Fibroblast of skin of right biceps (primary cell): ENCODE measurements at regions not wholly inside any gene's neighbourhood (a gene's known extent, or its start where the extent isn't known, plus 50 kb on each side); places are given as distances from the start of the nearest gene placed in this dataset.
A peak's percentile ranks its signal among the peaks of the same experiment; 100 is the strongest.

ENCODE experiments used
- DNase-seq: peaks from one replicate; pipeline ENCODE4 v3.0.0-alpha.2; 2013

- no peak for DNase-seq
Observed at GRCh38 chr6:27053738-27054137, 193.8 kb upstream of the PRSS16 start.

GRCh38 chr6:27056615-27057014 lies 190.9 kb upstream of the PRSS16 start:
- no peak for DNase-seq

GRCh38 chr6:27059621-27060425 lies 187.7 kb upstream of the PRSS16 start:
- DNase-seq = no peak

DNA sequence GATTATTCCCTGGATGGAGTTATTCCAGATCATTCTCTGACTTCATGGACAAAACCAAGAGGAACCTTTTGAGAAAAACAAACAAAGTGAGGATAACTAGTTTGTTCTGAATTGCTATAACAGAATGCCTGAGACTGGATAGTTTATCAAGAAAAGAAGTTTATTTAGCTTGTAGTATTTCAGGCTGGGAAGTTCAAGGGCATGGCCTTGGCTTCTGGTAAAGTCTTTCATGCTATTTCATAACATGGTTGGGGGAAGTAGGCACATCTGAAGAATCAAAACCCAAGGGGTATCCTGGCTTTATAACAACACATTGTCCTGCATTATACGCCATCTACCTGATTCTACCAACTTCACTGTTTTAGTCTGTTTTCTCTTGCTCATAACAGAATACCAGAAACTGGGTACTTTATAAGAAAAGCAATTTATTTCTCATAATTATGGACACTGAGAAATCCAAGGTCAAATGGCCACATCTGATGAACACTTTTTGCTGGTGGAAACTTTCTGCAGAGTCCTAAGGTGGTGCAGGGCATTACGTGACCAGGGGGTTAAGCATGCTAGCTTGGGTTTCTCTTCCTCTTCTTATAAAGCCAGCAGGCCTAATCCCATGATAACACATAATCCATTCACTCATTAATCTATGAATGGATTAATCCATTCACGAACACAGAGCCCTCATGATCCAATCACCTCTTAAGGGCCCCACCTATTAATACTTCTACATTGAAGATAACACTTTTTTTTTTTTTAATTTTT lies 186.1 kb upstream of the PRSS16 start:
- no peak for DNase-seq

DNA sequence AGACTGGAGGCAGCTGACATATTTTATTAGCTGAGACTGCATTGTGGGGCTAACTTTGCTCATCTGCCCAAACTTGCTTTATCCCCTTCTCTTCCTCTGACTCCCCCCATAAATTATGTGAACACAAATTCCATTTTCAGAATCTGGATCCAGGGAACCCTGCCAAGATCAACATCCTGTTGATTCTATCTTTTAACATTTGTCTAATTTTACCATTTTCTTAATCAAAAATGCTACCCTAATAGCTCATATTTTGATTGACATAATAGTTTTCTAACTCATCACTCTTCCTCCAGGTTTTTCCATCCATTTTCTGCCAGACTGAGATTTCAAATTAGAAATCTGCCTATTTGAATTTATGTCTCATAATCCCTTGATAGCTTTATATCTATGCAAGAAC lies 184.7 kb upstream of the PRSS16 start:
- DNase-seq = no peak

GRCh38 chr6:27065183-27065582 lies 182.3 kb upstream of the PRSS16 start:
- DNase-seq = no peak

- no peak for DNase-seq
Observed at GRCh38 chr6:27066381-27066780, 181.1 kb upstream of the PRSS16 start.

GRCh38 chr6:27066802-27067201 lies 180.7 kb upstream of the PRSS16 start:
- DNase-seq = no peak

DNA sequence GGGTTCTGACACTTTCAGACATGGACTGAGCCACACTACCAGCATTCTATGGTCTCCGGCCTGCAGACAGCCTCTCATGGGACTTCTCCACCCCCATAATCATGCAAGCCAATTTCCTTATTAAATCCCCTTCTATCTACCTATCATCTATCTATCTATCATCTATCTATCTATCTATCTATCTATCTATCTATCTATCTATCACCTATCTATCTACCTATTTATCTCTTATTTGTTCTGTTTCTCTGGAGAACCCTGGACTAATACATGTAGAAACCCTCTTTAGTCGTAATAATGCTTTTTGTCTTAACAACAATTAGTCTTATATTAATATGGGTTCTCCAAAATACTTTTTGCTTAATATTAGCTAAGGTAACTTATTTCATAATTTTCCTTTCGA lies 174.1 kb upstream of the PRSS16 start:
- no peak for DNase-seq

DNA sequence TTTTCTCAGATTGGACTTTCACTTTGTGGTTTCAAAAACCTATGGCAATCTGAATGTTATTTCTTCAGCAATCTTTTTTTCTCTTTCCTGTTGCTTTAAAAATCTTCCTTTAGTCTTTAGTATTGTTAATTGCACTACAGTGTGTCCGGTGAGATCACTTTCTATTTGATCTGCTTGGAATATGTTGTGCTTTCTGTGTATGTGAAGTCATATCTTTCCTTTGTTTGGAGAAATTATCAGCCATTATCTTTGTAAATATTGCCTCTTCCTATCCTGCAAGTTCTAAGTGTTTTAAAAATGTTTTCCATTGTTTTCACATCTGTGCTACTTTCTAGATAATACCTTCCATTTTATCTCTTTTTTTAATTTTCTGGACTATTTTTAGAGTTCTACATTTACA lies 171.4 kb upstream of the PRSS16 start:
- DNase-seq = no peak

DNA sequence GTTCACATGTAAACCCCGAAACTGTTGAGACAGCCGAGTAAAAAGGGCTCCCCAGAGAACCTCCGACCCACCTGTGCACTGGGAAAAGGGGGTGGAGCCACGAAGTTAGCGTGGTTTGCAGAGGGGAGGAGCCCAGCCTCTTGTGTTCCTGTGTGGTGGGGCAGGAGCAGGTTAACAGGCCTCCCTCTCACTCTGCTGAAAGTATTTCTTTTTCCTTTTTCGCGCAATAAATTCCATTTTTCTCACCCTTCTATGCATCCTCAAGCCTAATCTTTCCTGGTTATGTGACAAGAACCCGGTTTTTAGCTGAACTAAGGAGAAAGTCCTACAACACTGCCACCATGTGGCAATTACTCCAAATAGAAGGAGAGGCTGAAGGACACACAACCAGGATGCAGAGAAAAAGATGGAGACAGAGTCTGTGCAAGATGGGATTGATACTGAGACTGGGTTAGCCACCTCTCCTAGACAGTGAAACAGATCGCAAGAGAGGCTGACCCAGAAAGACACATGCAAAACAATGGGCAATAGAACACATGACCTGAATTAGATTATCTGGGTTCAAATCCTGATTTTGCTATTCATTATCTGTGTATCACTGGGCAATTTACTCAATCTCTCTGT lies 168.7 kb upstream of the PRSS16 start:
- peak; percentile 57 for DNase-seq

- DNase-seq = no peak
Observed at GRCh38 chr6:27081188-27081587, 166.3 kb upstream of the PRSS16 start.

DNA sequence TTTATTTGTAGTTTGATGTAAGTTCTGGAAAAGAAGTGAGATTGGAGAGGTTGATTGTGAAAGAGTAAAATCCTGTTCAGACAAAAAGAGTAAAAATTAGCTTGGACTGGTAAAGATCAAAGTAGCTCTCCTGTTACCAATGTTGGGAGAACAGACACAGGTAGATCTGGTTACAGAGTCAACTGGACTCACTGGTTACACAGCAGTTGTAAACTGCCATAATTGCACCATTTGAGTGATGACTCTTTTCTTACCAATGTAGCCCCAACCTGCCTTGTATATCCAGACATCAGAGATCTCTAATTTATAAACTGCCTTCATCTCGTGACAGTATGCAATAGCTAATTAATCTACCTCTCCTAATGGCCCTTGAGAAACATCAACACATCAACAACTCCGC lies 165.6 kb upstream of the PRSS16 start:
- no peak for DNase-seq

- no peak for DNase-seq
Observed at GRCh38 chr6:27088068-27088467, 159.4 kb upstream of the PRSS16 start.

DNA sequence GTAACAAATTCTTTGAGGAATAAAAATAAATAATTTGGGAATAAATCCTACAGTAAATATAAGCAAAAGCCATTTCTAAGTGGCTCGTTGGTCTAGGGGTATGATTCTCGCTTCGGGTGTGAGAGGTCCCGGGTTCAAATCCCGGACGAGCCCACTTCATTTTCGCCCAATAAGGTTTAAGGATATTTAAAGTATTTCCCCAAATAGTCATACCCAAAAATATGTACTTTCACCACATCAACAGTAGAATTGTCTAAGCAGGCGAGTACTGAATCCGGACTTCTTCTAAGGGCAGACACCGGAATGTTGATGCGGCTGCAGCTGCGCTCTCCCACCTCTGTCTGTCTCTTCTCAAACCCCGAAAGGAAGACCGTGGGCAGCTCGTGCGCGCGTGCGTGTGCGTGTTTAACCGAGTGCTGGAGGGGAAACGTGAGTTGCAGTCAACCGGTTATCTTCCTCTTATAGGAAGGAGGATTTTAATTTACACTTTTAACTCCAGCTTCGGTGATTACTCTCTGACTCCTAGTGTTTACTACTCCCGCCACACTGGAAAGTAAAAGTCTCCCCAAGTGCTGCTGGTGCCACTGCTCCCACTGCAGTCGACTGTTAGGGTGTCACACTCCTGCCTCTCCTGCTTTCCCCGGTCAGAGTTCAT lies 155.7 kb upstream of the PRSS16 start:
- DNase-seq = peak; percentile 95

DNA sequence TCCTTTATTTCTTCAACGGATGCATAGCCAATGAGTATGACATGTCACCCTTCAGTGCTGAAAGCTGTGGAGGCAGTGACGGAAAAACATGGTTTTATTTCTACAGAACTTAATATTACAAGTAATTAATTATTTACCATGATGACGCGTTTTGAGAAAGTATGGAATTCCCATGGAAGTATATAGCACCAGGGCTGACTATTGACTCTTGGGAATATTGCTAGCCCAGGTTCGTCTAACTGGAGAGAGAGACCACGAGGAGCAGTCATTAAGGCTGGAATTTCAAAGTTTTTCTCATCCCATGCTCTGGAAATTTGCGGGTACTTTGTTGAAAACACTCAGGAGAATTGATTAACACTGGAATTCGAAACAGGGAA lies 155.2 kb upstream of the PRSS16 start:
- DNase-seq = peak; percentile 22

DNA sequence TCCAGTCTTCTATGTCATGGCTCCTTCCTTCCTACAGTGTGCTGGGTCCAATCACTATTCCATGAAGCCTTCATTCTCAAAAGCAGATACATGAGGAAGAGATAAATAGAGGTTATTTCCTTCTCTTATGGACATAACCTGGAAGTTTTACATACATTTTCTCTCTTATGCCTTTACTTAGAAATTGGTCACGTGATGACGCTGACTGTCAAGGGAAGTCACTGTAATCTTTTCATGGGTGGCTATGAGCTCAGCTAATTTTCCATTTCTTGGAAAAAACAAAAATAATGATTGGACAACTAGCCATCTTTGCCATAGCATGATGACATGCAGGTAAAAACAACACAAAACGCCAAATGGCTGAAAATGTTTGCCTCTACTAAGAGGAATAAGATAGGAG lies 151.6 kb upstream of the PRSS16 start:
- no peak for DNase-seq

DNA sequence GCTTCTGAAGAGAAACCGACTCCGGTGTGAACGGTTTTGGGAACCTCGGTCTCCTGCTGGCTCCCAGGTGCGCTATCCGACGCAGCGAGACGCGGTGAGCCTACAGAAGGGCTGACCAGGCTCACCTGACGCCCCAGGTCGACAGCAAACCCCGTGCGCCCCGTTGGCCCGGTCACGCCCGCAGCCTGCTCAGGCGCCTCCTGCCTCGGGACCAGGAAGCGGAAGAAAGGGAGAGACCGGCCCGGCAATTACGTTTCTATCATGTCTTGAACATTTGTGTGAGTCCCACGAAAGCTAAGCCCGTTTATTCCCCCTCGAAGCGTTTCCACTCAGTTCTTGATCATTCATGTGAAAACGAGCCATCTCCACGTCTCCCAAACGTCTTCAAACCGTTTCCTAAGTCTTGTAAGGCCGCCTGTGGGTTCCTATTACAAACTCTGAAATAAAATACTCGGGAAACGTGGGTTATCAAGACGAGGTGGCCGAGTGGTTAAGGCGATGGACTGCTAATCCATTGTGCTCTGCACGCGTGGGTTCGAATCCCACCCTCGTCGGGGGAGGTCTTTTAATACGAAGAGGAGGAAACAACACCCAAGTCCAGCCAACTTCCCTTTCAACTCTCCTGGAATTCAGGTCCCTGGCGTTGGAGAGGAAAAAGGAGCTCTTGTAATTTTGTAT lies 150.5 kb upstream of the PRSS16 start:
- DNase-seq = peak; percentile 82

DNA sequence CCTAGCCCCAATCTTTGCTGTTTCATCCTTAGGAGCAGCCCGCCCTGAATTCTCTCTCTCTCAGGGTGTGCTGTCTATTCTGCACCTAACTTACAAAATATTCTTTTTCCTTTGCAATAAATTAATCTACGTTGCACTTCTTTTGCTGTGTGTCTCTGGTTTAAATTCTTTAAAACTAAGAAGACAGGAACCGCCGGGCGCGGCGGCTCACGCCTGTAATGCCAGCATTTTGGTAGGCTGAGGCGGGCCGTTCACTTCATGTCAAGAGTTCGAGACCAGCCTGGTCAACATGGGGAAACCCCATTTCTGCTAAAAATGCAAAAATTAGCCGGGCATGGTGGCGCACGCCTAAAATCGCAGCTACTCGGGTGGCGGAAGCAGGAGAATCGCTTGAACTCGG lies 148.5 kb upstream of the PRSS16 start:
- DNase-seq = no peak

DNA sequence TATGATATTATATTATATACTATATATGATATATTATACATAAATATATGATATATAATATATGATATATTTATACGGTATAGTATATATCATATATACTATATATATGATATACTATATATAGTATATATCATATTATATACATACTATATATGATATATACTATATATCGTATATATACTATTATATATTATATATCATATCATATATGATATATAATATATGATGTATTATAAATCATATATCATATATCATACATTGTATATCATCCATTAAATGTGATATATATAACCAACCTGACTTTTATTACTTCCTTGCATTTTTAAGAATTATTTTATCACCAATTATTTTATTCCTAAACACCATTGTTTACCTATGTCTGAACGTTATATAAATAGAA lies 146.6 kb upstream of the PRSS16 start:
- DNase-seq = no peak

- no peak for DNase-seq
Observed at GRCh38 chr6:27101824-27102223, 145.7 kb upstream of the PRSS16 start.

- DNase-seq = no peak
Observed at GRCh38 chr6:27106382-27106781, 141.1 kb upstream of the PRSS16 start.

- DNase-seq = no peak
Observed at GRCh38 chr6:27111743-27112142, 135.8 kb upstream of the PRSS16 start.
